DND-41 (cell line): ENCODE measurements at regions not wholly inside any gene's neighbourhood (a gene's known extent, or its start where the extent isn't known, plus 50 kb on each side); places are given as distances from the start of the nearest gene placed in this dataset.

Source experiments
- CTCF ChIP-seq: IDR thresholded peaks from 2 replicates; pipeline ENCODE4 v1.5.1; 2012; ENCODE audit warnings: borderline replicate concordance, low read length, moderate library complexity, mild to moderate bottlenecking; ENCODE audit not compliant: poor library complexity, severe bottlenecking; ENCODE audit errors: extremely low read depth
- EZH2 ChIP-seq: IDR thresholded peaks from 3 replicates; pipeline ENCODE4 v1.6.1; 2012; ENCODE audit warnings: borderline replicate concordance, low read depth, mild to moderate bottlenecking, moderate library complexity, low read length, inconsistent platforms; ENCODE audit not compliant: severe bottlenecking

DNA sequence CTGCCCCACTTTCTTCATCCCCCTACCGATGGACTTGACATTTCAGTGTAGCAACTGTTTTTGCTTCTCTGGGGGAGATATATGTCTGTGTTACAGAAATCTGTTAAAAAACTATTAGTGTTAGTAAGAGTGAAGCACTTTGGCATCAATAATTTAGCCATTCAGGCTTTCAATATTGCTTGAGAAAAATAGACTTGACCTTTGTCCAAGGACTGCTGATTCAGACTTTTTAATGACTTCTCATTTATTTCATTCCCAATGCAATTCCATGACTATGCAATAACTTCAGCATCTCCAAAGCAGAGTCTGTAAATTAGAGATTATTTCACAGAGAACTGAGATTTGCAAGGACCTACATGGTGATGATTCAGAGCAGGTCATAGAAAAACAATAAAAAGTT lies 104.1 kb upstream of the SPEF2 start:
- TF ChIP-seq CTCF, result no peak
- TF ChIP-seq EZH2, result no peak
